ENCODE measurements at regions not wholly inside any gene's neighbourhood (a gene's known extent, or its start where the extent isn't known, plus 50 kb on each side); places are given as distances from the start of the nearest gene placed in this dataset.

GRCh38 chr18:72601481-72601880 is 57.3 kb upstream of the CBLN2 start:
- DNase-seq (ENCODE audit: low read depth) = no peak
